HG02943 (cell line): ENCODE measurements at regions not wholly inside any gene's neighbourhood (a gene's known extent, or its start where the extent isn't known, plus 50 kb on each side); places are given as distances from the start of the nearest gene placed in this dataset.
"Not testable (repeated sequence)": the region's sequence is repeated elsewhere in the genome, so short reads cannot be mapped to it uniquely, and the experiment has no call there.

Experiments used
- ATAC-seq: cut with Tn5 transposase; IDR thresholded peaks from one replicate; pipeline ENCODE4 v1.9.1; 2021; ENCODE audit warnings: mild to moderate bottlenecking, low read depth, moderate library complexity; ENCODE audit not compliant: unreplicated experiment

GRCh38 chr6:90708206-90708737, 121.4 kb upstream of the MAP3K7 start:
- no peak for ATAC-seq

DNA sequence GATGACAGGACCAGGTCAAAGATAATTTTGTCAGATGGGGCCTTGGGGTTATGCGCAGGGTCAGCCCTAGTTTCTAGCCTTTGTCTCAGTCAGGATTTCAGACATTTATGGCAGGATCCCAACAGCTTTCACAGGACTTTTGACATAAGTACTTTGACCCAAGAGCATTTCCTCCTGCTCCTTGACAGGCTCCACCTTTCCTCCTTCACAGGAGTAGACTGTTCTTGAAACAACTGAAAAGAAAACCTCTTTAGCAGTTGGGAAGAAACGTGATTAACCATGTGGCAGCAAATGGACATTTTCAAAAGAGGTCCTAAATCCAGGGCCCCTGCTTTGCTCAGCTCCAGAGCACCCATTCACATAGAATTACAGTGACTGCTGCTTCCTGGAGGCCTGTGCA, 120.4 kb upstream of the MAP3K7 start:
- ATAC-seq: no peak

- ATAC-seq: no peak
Observed at GRCh38 chr6:90703336-90703735, 116.5 kb upstream of the MAP3K7 start.

DNA sequence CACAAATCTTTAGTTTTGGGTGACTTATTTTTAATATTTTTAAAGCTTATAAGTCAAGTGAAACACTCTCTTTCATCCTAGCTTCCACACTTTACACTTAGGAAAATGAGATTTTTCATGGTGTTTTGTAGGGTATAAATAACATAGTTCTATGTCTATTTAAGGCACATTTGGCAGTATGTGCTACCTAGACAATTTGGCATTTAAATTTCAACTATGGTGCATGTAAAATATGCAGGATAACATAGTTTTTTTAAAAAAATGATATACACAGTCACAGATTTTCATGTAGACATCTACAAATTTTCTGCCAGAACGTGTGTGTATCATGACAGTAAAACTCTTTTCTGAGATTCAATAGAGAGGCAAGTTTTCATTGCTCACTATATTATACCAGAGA, 115.1 kb upstream of the MAP3K7 start:
- ATAC-seq: no peak

DNA sequence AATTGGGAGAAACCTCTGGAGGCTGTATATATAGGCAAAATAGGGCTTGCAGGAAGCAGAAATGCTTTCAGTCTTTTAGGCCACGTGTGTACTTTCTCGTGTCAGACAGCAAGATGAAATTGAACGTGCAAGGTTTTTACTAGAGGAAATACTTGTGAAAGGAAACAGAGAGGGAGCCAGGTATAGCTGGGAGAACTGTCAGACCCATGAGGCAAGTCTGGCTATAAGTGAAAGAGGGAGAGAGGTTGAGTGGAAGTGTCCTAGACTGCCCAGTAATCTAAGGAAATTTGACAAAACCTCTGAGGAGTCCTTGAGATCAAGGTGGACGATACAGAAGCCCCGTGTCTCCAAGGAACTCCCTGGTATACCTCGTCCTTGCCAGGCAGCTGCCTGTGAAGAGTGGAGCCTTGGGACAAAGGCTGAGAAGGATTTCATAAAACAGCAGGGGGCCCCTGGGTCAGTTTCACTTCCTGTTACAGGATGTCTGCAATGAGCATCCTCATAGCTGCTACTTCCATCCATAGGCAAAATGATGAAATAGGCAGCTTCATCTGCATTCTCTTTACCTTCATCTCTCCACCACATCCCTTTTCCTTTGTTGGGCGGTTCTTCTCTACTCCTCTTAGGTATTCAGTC, 114.4 kb upstream of the MAP3K7 start:
- peak; percentile 91 for ATAC-seq

DNA sequence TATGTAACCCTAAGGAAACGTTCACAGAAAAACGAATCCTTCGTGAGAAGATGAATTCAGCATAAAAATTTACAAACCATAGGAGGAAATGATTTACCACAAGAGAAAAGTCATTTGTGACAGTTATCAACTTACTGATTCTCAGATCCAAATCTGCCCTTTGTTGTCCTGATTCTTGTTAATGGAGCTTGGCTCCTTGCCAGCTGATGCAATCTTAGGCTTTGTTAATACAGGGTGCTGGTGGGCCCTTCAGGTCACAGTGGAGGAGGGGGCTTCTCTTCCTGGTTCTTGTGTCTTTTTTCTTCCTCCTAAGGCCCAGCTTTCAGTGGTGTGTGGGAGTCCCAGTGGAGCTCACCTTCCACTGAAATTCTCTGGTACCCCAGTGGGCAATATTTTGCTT, 108.4 kb upstream of the MAP3K7 start:
- no peak for ATAC-seq

DNA sequence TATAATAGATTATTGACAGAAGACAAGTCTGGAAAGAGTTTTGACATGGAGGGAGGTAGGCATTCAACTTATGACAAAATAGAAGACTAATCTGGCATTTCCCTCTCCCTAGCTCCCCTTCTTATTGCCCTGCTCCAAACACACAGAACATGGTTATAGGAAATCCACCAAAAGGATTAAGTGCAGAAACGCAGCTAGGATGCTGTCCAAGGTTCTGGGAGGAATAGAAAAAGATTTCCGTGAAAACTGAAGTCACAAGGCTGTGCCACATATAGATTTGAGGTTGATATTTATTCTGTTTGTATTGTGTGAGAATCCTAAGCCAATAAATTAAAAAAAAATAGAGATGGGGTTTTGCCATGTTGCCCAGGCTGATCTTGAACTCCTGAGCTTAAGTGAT, 107.9 kb upstream of the MAP3K7 start:
- ATAC-seq: no peak

DNA sequence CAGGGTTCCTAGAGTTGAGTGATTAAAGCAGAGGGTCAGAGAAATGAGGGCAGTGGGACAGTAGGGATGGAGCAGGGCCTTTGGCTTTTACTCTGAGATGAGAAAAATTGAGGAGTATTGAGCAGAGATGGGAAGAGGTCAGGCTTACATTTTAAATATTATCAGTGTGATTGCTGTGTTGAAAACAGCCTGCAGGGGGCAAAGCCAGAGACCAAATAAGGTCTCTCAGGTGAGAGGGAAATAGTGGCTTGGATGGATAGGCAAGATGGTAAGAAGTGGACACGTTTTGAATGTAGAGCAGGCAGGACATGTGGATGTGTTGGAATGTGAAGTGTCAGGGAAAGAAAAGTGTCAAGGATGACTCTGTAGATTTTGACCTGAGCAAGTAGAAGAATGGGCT, 105.0 kb upstream of the MAP3K7 start:
- no peak for ATAC-seq

GRCh38 chr6:90689172-90689571, 102.3 kb upstream of the MAP3K7 start:
- ATAC-seq: no peak

- no peak for ATAC-seq
Observed at GRCh38 chr6:90687775-90688380, 101.0 kb upstream of the MAP3K7 start.

DNA sequence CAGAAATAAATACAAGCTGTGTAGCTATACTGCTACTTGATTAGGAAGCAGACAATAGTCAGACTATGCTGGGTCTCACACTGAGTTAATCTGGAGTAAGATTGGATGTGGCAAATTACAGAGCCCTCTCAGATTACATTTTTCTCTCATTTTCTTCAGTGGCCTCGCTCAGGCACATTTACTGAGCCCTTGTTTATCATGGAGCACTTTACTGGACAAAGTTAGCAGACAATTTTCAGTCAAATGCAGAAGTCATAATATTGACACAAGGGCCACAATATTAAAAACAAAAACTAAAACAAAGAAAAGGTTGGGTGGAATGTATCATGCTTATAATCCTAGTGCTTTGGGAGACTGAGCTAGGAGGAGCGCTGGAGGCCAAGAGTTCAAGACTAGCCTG, 95.0 kb upstream of the MAP3K7 start:
- ATAC-seq: no peak

- ATAC-seq: no peak
Observed at GRCh38 chr6:90678049-90678779, 91.3 kb upstream of the MAP3K7 start.

DNA sequence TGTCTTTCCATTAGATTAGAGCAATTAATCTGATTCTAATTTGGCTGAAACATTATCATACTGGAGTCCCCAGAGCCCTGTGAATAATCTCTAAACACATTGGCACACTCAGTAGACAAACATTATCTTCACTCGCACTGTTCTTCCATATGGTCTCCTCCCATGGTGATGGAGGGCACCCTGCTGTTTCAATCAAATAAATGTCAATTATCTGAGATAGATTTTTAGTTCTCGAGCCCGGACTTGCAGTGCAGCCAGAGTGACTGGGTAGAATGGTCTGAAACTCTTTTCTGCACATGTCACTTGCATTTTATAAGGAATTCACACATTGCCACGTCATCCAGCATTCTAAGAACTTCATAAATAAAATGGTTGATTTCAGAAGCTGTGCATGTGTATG, 90.6 kb upstream of the MAP3K7 start:
- no peak for ATAC-seq

GRCh38 chr6:90676516-90677300, 89.8 kb upstream of the MAP3K7 start:
- no peak for ATAC-seq

- not testable (repeated sequence) for ATAC-seq
Observed at GRCh38 chr6:90675107-90675506, 88.2 kb upstream of the MAP3K7 start.

GRCh38 chr6:90674077-90674476, 87.2 kb upstream of the MAP3K7 start:
- ATAC-seq: not testable (repeated sequence)

GRCh38 chr6:90669846-90670245, 83.0 kb upstream of the MAP3K7 start:
- ATAC-seq: no peak

GRCh38 chr6:90669420-90669819, 82.5 kb upstream of the MAP3K7 start:
- ATAC-seq: no peak

- ATAC-seq: no peak
Observed at GRCh38 chr6:90668141-90668540, 81.3 kb upstream of the MAP3K7 start.

DNA sequence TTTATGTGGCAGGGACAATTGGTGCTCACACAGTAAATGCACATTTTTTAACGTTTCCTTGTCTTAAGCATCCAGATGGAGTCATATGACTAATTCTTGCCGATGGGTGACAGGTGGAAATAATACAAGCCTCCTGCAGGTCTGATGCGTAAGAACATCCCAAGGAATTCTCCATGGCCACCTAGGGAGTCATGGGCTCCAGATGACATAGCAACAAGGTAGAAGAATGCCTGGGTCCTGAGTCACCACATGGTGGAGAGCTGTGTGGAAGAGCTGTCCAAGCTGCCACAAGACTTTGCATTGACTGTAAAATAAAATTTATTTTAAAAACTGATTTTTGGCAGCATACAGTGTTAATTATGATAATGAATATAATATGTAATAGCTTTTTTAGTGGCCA, 77.0 kb upstream of the MAP3K7 start:
- ATAC-seq: no peak

- no peak for ATAC-seq
Observed at GRCh38 chr6:90663106-90663505, 76.2 kb upstream of the MAP3K7 start.
